Keratinocyte (primary cell): ENCODE measurements at regions not wholly inside any gene's neighbourhood (a gene's known extent, or its start where the extent isn't known, plus 50 kb on each side); places are given as distances from the start of the nearest gene placed in this dataset.

Experiments used
- EZH2 ChIP-seq: IDR thresholded peaks from one replicate; pipeline ENCODE4 v1.6.1; 2012; ENCODE audit warnings: inconsistent platforms, mild to moderate bottlenecking, low read length, moderate library complexity
- TF ChIP-seq, protein P1 (sequence below), 3 experiments: IDR thresholded peaks in 1 of 3; conservative IDR thresholded peaks in 1 of 3; optimal IDR thresholded peaks in 1 of 3; 2 replicates in 2 of 3; 3 replicates in 1 of 3; pipeline versions ENCODE3 to v1.5.1; 2011; ENCODE audit warnings: low read length in 3 of 3, mild to moderate bottlenecking in 3 of 3, moderate library complexity in 2 of 3, control low read depth in 1 of 3, inconsistent platforms in 1 of 3; ENCODE audit not compliant: insufficient read depth in 2 of 3; ENCODE audit errors: extremely low read depth in 1 of 3

DNA sequence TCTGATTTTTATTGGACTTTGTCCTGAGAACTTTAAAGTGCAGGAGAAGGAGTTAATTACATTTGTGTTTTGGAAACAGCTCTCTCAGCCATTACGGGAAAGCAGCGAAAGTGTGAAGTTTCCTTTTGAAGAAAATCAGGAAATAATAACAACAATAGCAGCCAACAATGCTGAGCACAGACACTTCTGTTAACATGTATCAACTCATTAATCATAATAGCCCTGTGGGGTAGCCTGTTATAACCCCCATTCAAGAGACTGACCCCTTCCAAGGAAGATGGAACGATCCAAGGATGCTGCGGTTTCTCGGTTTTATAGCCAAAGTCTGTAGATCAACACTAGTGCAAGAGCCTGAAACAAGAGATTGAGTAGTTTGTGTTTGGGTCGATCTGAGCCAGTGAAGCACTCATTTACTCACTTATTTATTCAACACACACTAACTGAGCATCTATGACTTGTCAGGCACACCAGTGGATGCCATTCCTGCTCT lies 195.5 kb downstream of the DRD1 start:
- TF ChIP-seq, protein P1, sequence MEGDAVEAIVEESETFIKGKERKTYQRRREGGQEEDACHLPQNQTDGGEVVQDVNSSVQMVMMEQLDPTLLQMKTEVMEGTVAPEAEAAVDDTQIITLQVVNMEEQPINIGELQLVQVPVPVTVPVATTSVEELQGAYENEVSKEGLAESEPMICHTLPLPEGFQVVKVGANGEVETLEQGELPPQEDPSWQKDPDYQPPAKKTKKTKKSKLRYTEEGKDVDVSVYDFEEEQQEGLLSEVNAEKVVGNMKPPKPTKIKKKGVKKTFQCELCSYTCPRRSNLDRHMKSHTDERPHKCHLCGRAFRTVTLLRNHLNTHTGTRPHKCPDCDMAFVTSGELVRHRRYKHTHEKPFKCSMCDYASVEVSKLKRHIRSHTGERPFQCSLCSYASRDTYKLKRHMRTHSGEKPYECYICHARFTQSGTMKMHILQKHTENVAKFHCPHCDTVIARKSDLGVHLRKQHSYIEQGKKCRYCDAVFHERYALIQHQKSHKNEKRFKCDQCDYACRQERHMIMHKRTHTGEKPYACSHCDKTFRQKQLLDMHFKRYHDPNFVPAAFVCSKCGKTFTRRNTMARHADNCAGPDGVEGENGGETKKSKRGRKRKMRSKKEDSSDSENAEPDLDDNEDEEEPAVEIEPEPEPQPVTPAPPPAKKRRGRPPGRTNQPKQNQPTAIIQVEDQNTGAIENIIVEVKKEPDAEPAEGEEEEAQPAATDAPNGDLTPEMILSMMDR (optimal IDR thresholded peaks at IDR 0.05 in 1 of 3, IDR thresholded peaks at IDR 0.05 in 1 of 3, conservative IDR thresholded peaks at IDR 0.05 in 1 of 3; ENCODE audit: extremely low read depth in 1 of 3, insufficient read depth in 2 of 3, low read length in 3 of 3), result no peak
- TF ChIP-seq EZH2, result no peak
